GM12865 (cell line): ENCODE measurements at regions not wholly inside any gene's neighbourhood (a gene's known extent, or its start where the extent isn't known, plus 50 kb on each side); places are given as distances from the start of the nearest gene placed in this dataset.

Experiments
- DNase-seq: peaks from one replicate; pipeline ENCODE4 v3.0.0; 2010; ENCODE audit warnings: low read depth
- H3K4me3 ChIP-seq: 2 replicates; pipeline ENCODE4 v1.5.1; 2011; ENCODE audit warnings: mild to moderate bottlenecking, low read depth, low read length, control low read depth
- TF ChIP-seq, protein P1 (sequence below): IDR thresholded peaks from 2 replicates; pipeline ENCODE4 v1.5.1; 2011; ENCODE audit warnings: low read length, control low read depth, low read depth, inconsistent platforms; ENCODE audit not compliant: insufficient read depth; ENCODE audit errors: missing control alignments

DNA sequence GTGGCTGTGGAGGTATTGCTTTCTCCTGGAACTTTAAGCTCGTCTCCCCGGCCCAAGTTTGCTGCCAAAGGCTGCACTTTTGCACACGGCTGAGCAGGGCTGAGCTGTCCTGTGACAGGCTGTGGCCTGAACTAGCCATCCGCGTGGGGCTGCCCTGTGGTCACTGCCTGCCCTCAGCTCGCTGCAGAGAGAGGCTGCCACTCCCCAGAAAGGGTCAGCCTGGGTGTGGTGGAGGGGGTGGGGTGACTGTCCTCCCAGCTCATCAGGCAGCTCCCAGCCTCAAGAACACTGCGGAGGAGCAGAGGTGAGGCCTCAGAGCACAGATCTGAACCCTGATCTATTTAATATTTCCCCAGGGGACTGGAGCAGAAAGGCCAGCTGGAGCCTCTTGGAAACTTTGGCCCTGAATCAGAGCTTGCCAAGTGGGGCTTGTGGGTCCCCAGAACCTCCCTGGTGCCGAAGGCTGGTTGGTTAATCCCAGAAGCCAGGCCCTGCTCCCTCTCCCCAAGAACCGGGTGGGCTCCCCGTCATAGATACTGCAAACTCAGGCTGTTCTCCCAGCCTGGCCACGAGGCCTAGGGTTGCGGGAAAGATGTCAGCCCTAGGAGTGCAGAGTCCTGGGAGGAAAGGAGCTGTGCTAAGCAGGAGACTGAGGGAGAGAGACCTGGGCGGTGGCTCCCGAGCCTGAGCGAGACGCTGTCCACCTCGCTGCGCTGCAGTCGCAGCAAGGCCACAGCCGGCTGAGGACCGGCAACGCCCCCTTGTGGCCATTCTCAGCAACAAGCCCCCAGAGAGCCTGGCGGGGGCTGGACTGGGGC, 125.1 kb upstream of the IPO9 start:
- no peak overlapping the region for H3K4me3 ChIP-seq
- peak; percentile 70 for DNase-seq
- TF ChIP-seq, protein P1, sequence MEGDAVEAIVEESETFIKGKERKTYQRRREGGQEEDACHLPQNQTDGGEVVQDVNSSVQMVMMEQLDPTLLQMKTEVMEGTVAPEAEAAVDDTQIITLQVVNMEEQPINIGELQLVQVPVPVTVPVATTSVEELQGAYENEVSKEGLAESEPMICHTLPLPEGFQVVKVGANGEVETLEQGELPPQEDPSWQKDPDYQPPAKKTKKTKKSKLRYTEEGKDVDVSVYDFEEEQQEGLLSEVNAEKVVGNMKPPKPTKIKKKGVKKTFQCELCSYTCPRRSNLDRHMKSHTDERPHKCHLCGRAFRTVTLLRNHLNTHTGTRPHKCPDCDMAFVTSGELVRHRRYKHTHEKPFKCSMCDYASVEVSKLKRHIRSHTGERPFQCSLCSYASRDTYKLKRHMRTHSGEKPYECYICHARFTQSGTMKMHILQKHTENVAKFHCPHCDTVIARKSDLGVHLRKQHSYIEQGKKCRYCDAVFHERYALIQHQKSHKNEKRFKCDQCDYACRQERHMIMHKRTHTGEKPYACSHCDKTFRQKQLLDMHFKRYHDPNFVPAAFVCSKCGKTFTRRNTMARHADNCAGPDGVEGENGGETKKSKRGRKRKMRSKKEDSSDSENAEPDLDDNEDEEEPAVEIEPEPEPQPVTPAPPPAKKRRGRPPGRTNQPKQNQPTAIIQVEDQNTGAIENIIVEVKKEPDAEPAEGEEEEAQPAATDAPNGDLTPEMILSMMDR, result peak; percentile 85

DNA sequence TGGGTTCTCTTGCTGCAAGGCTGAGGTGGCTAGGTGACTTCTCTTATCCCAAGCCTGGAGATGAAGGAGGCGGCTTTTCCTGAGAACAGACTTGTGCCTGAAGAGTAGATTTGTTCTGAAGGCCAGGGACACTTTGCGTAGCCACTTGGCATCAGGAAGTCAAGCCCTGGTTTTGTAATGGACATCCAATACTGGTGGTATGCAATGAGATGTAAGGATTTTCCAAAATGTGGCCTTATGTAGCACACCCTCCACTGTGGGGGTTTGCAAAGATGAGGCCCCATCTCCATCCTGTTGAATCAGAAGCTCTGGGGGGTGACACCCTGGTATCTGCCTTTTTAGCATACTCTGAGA, 124.5 kb upstream of the IPO9 start:
- DNase-seq, result no peak
- no peak overlapping the region for H3K4me3 ChIP-seq
- TF ChIP-seq, protein P1, result no peak

DNA sequence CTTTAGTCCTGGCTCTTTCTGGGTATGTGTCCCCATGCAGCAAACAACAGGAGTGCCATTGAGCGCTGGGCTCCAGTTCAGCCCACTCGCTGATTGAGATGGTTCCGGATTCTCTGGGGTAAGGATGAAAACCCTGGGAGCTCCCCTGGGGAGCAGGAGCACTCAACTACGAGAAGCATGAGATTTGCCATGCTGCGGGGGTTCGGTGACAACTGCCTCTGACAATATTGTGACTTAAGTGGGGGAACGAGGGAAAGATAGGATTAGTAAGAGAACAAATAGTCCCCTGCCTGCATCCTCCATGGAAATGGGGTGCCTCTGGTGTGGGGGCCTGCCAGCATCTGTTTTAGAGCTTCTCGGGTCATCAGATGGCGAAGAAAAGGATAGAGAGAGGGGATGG, 123.6 kb upstream of the IPO9 start:
- DNase-seq, result no peak
- H3K4me3 ChIP-seq, result no peak overlapping the region
- TF ChIP-seq, protein P1, result no peak

DNA sequence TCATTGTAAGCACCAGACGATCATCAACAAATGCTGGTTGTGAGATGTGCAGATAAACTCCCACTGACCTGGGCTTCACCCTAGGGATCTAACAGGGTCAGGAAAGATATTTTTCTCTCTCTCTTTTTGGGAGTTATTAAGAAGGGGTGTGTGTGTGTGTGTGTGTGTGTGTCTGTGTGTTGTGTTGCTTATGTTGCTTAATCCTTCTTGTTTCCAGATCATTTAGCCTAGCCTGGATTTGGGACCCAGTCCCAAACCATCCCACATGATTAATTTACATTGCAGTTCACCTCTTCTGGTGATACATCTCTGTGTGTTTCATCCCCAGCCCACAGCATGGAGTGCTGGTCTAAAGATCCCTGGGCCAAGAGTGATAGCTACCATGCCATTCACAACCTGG, 122.8 kb upstream of the IPO9 start:
- no peak for DNase-seq
- TF ChIP-seq, protein P1, result no peak
- H3K4me3 ChIP-seq, result no peak overlapping the region

DNA sequence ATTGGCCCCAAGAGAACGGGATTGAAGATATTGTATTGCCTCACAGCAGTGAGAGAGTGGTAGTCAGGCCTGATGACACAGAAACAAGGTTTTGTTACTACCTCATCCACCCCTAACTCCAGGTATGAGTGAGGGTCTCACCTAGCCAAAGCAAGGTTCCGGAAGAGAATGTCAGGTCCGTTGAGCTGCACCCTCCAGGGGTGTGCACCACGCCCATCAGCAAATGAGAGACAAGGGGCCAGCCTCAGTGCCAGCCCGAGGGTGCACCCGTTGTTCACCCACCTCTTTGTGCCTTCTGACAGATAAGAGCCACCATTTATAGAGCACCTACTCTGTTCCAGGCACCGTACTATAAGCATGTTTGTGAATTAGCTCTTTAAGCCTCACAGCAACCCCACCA, 121.9 kb upstream of the IPO9 start:
- TF ChIP-seq, protein P1, result no peak
- no peak overlapping the region for H3K4me3 ChIP-seq
- DNase-seq, result no peak

DNA sequence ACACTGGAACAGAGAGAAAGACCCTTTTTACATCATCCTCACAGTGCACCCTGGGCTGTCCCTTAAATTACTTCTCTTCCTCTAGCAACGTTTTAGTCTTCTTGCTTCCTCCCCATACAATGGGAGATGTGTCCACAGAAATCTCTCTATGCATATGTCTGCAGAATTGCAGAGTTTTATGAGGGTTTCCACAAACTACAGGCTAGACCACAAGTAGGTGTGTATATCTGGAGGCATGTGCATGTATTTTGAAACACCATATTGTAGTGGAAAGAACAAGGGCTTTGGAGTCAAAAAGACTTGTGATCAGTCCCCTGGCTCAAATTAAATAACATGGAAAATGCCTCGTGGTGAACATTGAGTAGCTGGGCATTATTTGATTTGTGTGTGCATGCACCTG, 121.3 kb upstream of the IPO9 start:
- TF ChIP-seq, protein P1, result no peak
- no peak overlapping the region for H3K4me3 ChIP-seq
- no peak for DNase-seq

DNA sequence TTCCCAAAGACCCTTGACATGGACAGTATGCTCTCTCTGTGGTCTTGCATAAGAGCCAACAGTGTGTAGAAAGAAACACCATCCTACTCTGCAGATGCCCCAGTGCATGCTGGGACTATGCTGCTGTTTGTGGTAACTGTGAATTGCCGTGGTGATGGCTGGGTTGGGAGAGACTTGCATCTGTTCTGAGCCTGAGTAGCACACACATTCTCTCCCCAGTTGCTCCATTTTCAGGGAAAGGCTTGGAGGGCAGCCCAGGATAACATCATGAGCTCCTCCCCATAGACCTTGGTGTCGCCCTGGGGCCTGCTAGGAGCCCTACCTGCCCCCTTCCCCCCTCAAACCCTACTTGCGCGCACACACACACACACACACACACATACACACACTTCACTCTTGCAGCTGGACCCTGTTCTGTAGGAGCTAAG, 120.9 kb upstream of the IPO9 start:
- TF ChIP-seq, protein P1, result no peak
- DNase-seq, result no peak

More for the DNA sequence above, 120.9 kb upstream of the IPO9 start:
- no peak overlapping the region for H3K4me3 ChIP-seq
